Karpas-422 (cell line): ENCODE measurements at regions not wholly inside any gene's neighbourhood (a gene's known extent, or its start where the extent isn't known, plus 50 kb on each side); places are given as distances from the start of the nearest gene placed in this dataset.

Source experiments
- DNase-seq: peaks from one replicate; pipeline ENCODE4 v3.0.0-alpha.2; 2015
- H2AFZ ChIP-seq: fragments of 200-600 bp; sonication (generic); 2 replicates; pipeline ENCODE4 v1.6.1; 2014; ENCODE audit warnings: antibody characterized with exemption, low read length, mixed read lengths
- H3K27ac ChIP-seq: fragments of 200-600 bp; sonication (generic); 2 replicates; pipeline ENCODE4 v1.5.1; 2014; ENCODE audit warnings: mild to moderate bottlenecking, low read length, moderate library complexity
- H3K27me3 ChIP-seq: fragments of 200-600 bp; sonication (generic); 2 replicates; pipeline ENCODE4 v1.6.1; 2014; ENCODE audit warnings: low read length, mixed read lengths
- H3K36me3 ChIP-seq: fragments of 200-600 bp; sonication (generic); 2 replicates; pipeline ENCODE4 v1.6.1; 2014; ENCODE audit warnings: low read length, mixed read lengths; ENCODE audit not compliant: insufficient read depth
- H3K4me1 ChIP-seq: fragments of 200-600 bp; sonication (generic); 2 replicates; pipeline ENCODE4 v1.6.1; 2014; ENCODE audit warnings: mild to moderate bottlenecking, low read length, mixed read lengths
- H3K4me2 ChIP-seq: fragments of 200-600 bp; sonication (generic); 2 replicates; pipeline ENCODE4 v1.6.1; 2014; ENCODE audit warnings: low read length, low read depth, mild to moderate bottlenecking; ENCODE audit not compliant: poor library complexity, severe bottlenecking
- H3K4me3 ChIP-seq: fragments of 200-600 bp; sonication (generic); 2 replicates; pipeline ENCODE4 v1.5.1; 2014; ENCODE audit warnings: mild to moderate bottlenecking, antibody characterized with exemption, low read length, mixed read lengths
- H3K79me2 ChIP-seq: fragments of 200-600 bp; sonication (generic); 2 replicates; pipeline ENCODE4 v1.6.1; 2014; ENCODE audit warnings: mild to moderate bottlenecking, low read length, mixed read lengths
- H3K9ac ChIP-seq: fragments of 200-600 bp; sonication (generic); 2 replicates; pipeline ENCODE4 v1.6.0; 2014; ENCODE audit warnings: low read length
- H3K9me2 ChIP-seq: fragments of 200-600 bp; sonication (generic), shearing (Covaris generic); replicated peaks from 2 replicates; pipeline ENCODE4 v1.6.0; 2014; ENCODE audit warnings: mild to moderate bottlenecking, low read length, moderate library complexity; ENCODE audit not compliant: insufficient read depth
- H3K9me3 ChIP-seq: fragments of 300-700, 200-600 bp; sonication (generic); 2 replicates; pipeline ENCODE4 v1.6.1; 2014; ENCODE audit warnings: low read length, mixed read lengths
- H4K20me1 ChIP-seq: fragments of 200-600 bp; sonication (generic); 2 replicates; pipeline ENCODE4 v1.6.1; 2014; ENCODE audit warnings: mild to moderate bottlenecking, antibody characterized with exemption, low read length, low read depth; ENCODE audit not compliant: insufficient read depth

DNA sequence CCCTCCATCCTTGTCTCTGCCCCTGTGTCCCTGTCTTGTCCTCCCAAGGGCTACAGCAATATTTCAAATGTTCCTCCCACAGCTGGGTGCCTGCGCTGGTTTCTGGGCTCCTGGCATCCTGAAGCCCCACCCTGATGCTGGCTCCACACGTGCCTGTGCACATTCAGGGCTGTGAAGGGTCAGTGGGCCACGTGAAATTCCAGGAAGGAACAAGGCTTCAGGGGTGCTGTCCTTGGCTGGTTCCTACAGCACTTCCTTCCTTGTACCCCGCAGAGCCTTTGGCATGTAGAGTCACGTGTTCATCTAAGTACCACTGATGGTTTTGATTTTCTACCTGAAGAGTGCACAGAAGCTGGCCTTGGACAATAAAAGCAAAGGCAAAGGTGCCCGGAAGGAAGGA is 57.7 kb upstream of the NLK start:
- peak overlapping the region; percentile 42; the same call in 1 of the 2 replicates for H3K4me3 ChIP-seq
- no peaks in the 10 kb centered on the region for H4K20me1 ChIP-seq
- H3K4me2 ChIP-seq, result peak overlapping the region; percentile 71
- H3K4me1 ChIP-seq, result peaks cover 29% of the 10 kb centered on the region
- DNase-seq, result no peak
- H3K9me3 ChIP-seq, result no peaks in the 10 kb centered on the region
- H3K79me2 ChIP-seq, result no peaks in the 10 kb centered on the region
- no peak overlapping the region for H3K27ac ChIP-seq
- no peaks in the 10 kb centered on the region for H3K9me2 ChIP-seq
- no peaks in the 10 kb centered on the region for H3K36me3 ChIP-seq
- peak overlapping the region; percentile 73; the same call in 1 of the 2 replicates for H2AFZ ChIP-seq
- H3K27me3 ChIP-seq, result no peaks in the 10 kb centered on the region
- peak overlapping the region; percentile 43; the same call in 1 of the 2 replicates for H3K9ac ChIP-seq

DNA sequence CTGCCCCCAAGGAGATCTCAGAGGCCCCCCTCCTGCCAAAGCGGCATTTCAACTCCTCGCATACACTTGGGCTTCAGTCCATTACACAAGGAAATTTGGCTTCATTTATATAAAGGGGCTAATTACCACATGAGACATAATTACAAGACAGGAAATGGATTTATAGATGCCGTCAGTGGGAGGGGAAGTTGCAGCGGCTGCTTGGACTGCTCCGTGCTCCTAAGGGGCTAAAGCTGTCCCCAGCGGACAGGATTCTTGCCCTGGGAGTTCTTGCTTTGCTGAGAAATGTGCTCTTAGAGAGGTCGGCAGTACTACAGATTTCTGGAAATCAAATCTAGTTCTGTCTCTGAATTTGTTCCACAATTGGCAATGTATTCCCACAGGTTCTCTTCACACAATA is 57.2 kb upstream of the NLK start:
- Histone ChIP-seq H4K20me1 (no peaks in the 10 kb centered on the region), H3K36me3 (no peaks in the 10 kb centered on the region), H3K27ac (peak overlapping the region; percentile 50), H3K27me3 (no peaks in the 10 kb centered on the region), H3K79me2 (no peaks in the 10 kb centered on the region), H3K4me2 (peak overlapping the region; percentile 71), H2AFZ (peak overlapping the region; percentile 73; the same call in 1 of the 2 replicates), H3K9me3 (no peaks in the 10 kb centered on the region), H3K4me3 (peak overlapping the region; percentile 42; the same call in 1 of the 2 replicates), H3K9me2 (no peaks in the 10 kb centered on the region), H3K9ac (peak overlapping the region; percentile 43), H3K4me1 (peaks cover 29% of the 10 kb centered on the region)
- DNase-seq, result peak; percentile 50

DNA sequence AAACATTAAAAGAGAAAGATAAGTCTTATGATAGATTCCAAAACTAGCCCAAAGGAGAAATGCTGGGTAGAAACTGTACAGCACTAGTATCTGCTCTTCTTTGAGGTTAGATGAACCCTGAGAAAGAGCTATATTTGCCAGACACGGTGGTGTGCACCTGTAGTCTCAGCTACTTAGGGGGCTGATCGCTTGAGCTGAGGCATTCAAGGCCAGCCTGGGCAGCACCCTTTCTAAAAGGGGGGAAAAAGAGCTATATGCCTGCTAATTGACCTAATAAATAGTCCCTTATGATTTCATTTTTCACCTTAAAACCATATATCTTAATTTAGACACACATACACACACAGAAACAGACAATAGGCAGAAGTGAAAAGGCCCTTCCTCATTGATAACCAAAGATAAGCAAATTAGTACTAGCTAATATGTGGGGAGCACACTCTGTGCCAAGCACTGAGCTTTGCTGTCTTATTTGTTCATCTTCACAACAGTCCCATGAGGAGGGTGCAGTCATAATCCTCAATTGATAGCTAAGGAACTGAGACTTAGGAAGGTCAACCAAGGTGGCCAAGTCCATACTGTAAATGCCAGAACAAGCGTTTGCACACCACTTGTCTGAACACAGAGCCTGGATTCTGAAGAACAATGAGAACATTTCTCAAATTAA is 56.6 kb upstream of the NLK start:
- Histone ChIP-seq H2AFZ (peak overlapping the region; percentile 73; the same call in 1 of the 2 replicates), H3K27me3 (no peaks in the 10 kb centered on the region), H3K36me3 (no peaks in the 10 kb centered on the region), H3K4me2 (peak overlapping the region; percentile 71), H3K9me2 (no peaks in the 10 kb centered on the region), H4K20me1 (no peaks in the 10 kb centered on the region), H3K9me3 (no peaks in the 10 kb centered on the region), H3K79me2 (no peaks in the 10 kb centered on the region), H3K27ac (peak overlapping the region; percentile 50), H3K4me1 (peaks cover 29% of the 10 kb centered on the region), H3K4me3 (peak overlapping the region; percentile 42; the same call in 1 of the 2 replicates), H3K9ac (no peak overlapping the region; the same call in 1 of the 2 replicates)
- DNase-seq, result peak; percentile 50

- Histone ChIP-seq H3K4me3 (no peak overlapping the region), H3K4me1 (peaks cover 26% of the 10 kb centered on the region), H4K20me1 (no peaks in the 10 kb centered on the region), H3K9me3 (no peaks in the 10 kb centered on the region), H3K9ac (no peak overlapping the region), H3K9me2 (no peaks in the 10 kb centered on the region), H3K36me3 (no peaks in the 10 kb centered on the region), H3K27me3 (no peaks in the 10 kb centered on the region), H3K27ac (no peak overlapping the region), H3K79me2 (no peaks in the 10 kb centered on the region), H2AFZ (no peak overlapping the region), H3K4me2 (no peak overlapping the region)
- DNase-seq, result no peak
Measured at GRCh38 chr17:27986805-27987684, 55.4 kb upstream of the NLK start.

DNA sequence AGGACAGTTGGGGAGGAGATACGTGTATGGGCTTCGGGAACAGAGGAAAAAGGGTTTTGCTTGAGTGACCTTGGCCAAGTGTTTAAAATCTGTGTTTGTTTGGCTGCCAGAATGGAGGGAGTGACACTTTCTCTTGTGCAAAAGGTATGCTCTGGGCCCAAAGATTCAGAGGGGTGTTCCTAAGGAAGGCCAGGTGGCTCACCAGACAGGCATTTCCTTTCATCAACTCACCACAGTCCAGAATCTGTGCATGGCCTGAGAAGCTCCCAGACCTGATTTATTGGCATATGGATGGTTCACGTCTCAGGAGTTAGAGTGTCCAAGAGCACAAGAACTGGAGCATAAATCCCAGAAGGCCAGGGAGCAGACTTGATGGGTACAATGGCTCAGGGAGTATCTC is 53.4 kb upstream of the NLK start:
- H3K27ac ChIP-seq, result no peak overlapping the region
- H3K9me3 ChIP-seq, result no peaks in the 10 kb centered on the region
- no peak overlapping the region for H3K4me2 ChIP-seq
- H3K27me3 ChIP-seq, result no peaks in the 10 kb centered on the region
- no peak overlapping the region for H3K4me3 ChIP-seq
- no peak for DNase-seq
- H3K9me2 ChIP-seq, result no peaks in the 10 kb centered on the region
- no peaks in the 10 kb centered on the region for H4K20me1 ChIP-seq
- no peaks in the 10 kb centered on the region for H3K36me3 ChIP-seq
- H3K4me1 ChIP-seq, result peaks cover 22% of the 10 kb centered on the region
- no peaks in the 10 kb centered on the region for H3K79me2 ChIP-seq
- H3K9ac ChIP-seq, result no peak overlapping the region
- H2AFZ ChIP-seq, result no peak overlapping the region

- Histone ChIP-seq H3K4me1 (peaks cover 23% of the 10 kb centered on the region), H3K79me2 (no peaks in the 10 kb centered on the region), H3K27me3 (no peaks in the 10 kb centered on the region), H3K4me3 (no peak overlapping the region), H3K4me2 (no peak overlapping the region), H3K36me3 (no peaks in the 10 kb centered on the region), H3K27ac (no peak overlapping the region), H2AFZ (no peak overlapping the region), H3K9ac (no peak overlapping the region), H4K20me1 (no peaks in the 10 kb centered on the region), H3K9me2 (no peaks in the 10 kb centered on the region), H3K9me3 (no peaks in the 10 kb centered on the region)
- no peak for DNase-seq
Measured at GRCh38 chr17:27990100-27990499, 52.4 kb upstream of the NLK start.

- Histone ChIP-seq H4K20me1 (no peaks in the 10 kb centered on the region), H2AFZ (no peak overlapping the region)
- DNase-seq, result no peak
Measured at GRCh38 chr17:27990979-27991378, 51.5 kb upstream of the NLK start.

GRCh38 chr17:27991462-27991993 is 50.9 kb upstream of the NLK start:
- peaks cover 12% of the 10 kb centered on the region for H3K4me1 ChIP-seq
- no peaks in the 10 kb centered on the region for H3K9me2 ChIP-seq
- no peak overlapping the region for H3K4me2 ChIP-seq
- no peak overlapping the region for H3K9ac ChIP-seq
- H3K79me2 ChIP-seq, result no peaks in the 10 kb centered on the region
- DNase-seq, result no peak
- H3K9me3 ChIP-seq, result no peaks in the 10 kb centered on the region
- no peaks in the 10 kb centered on the region for H3K36me3 ChIP-seq
- no peak overlapping the region for H3K4me3 ChIP-seq
- H4K20me1 ChIP-seq, result no peaks in the 10 kb centered on the region
- H3K27ac ChIP-seq, result no peak overlapping the region
- H3K27me3 ChIP-seq, result no peaks in the 10 kb centered on the region
- no peak overlapping the region for H2AFZ ChIP-seq

More at GRCh38 chr17:27990979-27991378, 51.5 kb upstream of the NLK start:
- H3K27me3 ChIP-seq, result no peaks in the 10 kb centered on the region
- no peak overlapping the region for H3K4me3 ChIP-seq
- peaks cover 14% of the 10 kb centered on the region for H3K4me1 ChIP-seq
- no peaks in the 10 kb centered on the region for H3K36me3 ChIP-seq
- no peaks in the 10 kb centered on the region for H3K9me2 ChIP-seq
- no peaks in the 10 kb centered on the region for H3K9me3 ChIP-seq
- H3K27ac ChIP-seq, result no peak overlapping the region
- H3K79me2 ChIP-seq, result no peaks in the 10 kb centered on the region
- H3K9ac ChIP-seq, result no peak overlapping the region
- H3K4me2 ChIP-seq, result no peak overlapping the region
